HG02943 (cell line): ENCODE measurements at regions not wholly inside any gene's neighbourhood (a gene's known extent, or its start where the extent isn't known, plus 50 kb on each side); places are given as distances from the start of the nearest gene placed in this dataset.

Source experiments
- ATAC-seq: cut with Tn5 transposase; IDR thresholded peaks from one replicate; pipeline ENCODE4 v1.9.1; 2021; ENCODE audit warnings: mild to moderate bottlenecking, low read depth, moderate library complexity; ENCODE audit not compliant: unreplicated experiment

DNA sequence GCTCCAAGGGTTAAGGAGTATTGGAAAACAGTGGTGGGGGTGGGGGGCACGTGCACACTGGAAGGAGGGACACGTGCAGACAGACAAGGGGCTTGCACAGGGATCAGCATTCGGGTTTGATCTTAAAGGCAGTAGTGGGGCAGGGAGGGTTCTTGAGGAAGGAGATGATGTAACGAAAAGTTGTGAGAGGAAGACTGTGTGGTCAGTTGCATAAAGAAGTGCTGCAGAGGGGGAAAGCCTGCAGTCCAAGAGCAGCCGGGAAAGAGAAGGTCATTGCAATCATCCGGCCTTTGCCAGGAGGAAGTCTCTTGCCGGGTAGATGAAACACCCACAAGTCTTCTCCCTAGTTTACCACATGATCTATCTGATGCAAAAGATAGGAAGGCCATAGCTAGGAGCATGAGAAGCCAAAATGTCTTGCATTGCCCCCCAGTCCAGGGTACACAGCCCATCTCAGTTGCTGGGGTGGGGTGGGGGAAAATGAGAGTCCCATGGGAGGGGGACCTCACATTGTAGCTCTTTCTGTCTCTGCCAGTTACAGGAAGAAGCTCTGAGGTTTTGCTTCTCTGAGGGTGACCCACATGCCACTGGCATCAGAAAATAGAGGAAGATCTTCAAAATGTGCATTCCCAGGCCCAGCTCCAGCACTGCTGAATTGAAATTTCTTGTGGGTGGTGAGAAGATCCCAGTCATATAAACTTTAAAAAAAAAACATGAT lies 202.5 kb upstream of the RAB4A start:
- no peak for ATAC-seq

DNA sequence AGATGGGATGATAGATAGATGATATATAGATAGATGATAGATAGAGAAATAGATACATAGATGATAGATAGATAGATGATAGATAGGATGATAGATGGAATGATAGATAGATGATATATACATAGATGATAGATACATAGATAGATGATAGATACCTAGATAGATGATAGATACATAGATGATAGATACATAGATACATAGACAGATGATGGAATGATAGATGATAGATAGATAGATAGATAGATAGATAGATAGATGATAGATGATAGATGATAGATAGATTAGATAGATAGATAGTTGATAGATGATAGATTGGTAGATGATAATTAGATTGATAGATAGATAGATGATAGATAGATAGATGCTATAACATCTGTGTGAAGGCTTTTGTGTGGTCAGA lies 201.7 kb upstream of the RAB4A start:
- ATAC-seq, result no peak

DNA sequence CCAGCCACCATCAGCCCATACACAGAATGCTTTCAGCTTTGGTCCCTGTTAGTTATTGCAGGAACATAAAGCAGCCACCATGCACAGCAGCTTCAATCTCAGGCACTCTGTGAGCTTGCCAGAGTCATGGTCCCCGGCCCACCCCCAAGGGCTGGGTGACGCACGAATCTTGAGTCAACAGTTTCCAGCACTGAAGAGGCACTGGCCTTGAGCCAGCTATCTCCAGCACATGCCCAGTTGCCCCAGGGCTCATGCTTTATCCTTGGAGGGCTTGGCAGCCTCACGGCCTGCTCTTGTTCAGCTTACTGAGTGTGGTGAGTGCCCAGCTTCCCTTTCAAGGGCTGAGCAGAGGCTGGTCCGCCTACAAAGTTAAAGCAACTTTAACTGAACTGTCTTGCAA lies 200.7 kb upstream of the RAB4A start:
- no peak for ATAC-seq

DNA sequence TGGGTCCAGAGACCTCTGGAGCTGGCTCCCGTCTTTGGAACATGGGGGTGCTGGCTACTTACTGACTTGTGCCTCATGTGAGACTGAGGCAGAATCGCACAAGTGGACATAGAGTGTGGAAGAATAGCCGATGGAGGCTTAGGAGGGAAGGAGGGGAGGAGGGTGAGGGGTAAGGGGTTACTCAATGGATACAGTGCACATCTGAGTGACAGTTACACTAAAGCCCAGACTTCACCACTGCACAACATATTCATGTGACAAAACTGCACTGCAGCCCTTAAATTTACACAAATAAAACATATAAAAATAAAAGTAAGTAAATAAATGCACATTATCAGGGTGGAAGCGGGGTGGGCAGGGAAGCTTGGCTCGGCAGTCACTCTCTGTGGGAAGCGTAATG lies 197.7 kb upstream of the RAB4A start:
- no peak for ATAC-seq

DNA sequence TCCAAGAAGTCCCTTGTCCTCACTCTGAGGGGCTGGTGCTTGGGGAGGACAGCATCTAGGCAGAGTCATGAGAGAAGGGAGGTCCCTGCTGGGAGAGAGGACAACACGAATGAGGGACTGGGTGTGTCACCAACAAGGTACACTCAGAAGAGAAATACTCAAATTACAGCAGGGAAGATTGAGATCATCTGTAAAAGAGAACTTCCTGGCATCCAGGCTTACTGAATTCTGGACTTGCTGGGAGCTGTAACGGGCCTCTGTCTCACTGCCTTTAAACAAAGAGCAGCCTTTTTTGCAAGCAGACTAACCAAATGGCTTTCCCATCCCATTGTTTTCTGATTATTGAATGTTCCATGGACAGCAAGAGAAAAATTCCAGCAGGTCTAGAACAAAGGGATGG lies 195.7 kb upstream of the RAB4A start:
- ATAC-seq, result no peak

DNA sequence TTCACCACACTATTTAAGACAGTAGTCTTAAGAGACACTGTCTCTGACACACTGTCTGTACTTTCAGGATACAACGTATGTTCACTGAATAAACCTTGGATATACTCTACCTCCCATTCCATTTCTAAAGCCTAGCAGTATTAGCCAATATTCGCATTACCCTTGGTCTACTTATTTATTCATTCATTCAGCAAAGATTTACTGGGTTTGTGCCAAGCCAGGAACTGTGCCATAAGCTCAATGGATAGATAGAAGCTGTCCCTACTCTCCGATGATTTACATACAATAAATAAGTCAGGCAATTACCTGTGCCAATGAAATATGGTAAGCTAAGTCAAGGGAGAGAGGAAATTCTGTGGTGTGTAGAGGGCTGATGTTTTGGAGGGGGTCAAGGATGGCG lies 195.2 kb upstream of the RAB4A start:
- no peak for ATAC-seq

DNA sequence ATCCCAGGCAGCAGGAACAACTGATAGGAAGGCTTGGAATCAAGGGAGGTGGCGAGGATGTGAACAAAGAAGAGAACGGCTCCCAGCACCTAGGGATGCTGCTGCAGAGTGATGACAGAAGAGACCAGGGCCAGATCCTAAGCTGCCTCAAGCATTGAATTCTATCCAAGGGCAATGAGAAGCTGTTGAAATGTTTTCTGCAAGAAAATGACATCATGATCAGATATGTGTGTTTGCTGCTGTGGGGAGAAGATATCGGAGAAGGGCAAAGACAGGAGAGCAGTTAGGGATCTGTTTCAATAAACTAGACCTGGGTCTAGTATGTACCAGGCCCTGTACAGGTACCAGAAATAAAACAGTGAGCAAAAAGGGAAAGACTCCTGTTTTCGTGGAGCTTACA lies 194.7 kb upstream of the RAB4A start:
- ATAC-seq, result no peak

DNA sequence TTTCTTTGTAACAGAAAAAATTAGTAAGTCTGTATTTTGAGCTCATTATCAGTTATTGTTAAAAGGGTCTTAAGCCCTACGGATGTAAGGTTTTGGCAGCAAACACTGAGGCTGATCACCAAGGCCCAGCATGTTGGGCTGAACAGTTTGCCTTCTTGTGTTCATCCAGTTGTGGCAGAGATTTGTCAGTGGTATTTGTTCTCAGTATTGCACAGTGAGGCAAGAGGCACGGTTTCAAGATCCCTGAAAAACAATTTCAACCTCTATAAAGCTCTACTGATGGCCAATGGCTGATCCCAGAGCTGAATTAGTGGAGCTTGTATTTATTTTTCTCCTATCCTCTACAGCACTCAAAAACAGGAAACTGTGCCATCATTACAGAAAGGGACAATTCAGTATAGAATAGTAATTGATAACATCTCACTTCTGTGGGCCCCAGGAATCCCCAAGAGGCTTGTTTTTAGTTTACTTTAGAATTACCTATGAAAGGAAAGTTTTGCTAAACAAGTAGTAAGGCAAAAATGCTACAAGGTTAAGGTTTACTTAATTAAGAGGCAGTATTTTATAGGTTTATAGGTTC lies 191.8 kb upstream of the RAB4A start:
- no peak for ATAC-seq

DNA sequence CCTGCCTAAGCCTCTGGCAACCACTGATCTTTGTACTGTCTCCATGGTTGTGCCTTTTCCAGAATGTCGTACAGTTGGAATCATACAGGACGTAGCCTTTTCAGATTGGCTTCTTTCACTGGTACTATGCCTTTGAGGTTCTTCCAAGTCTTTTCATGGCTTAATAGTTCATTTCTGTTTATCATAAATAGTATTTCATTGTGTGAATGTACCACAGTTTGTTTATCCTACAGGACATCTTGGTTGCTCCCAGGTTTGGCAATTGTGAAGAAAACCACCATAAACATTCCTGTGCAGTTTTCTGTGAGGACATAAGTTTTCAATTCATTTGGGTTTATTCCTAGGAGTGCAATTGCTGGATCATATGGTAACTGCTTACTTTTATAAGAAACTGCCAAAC lies 190.6 kb upstream of the RAB4A start:
- ATAC-seq, result no peak

DNA sequence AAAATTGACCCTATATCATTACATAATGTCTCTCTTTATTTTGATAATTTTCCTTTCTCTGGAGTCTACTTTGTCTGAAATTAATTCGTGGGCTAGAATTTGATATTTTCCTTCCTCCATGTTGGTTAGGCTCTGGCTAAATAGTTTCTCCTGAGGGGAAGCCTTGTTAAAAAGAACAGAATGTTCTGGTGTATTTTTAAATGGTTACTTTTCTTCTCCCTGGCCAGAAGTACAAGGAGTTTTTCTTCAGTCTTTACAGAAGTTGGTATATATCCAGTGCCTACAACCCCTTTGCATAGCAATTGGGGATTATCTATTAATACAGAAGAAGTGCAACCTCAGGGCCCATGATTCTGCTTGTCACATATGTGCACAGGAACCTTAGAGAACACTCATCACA lies 185.6 kb upstream of the RAB4A start:
- no peak for ATAC-seq

DNA sequence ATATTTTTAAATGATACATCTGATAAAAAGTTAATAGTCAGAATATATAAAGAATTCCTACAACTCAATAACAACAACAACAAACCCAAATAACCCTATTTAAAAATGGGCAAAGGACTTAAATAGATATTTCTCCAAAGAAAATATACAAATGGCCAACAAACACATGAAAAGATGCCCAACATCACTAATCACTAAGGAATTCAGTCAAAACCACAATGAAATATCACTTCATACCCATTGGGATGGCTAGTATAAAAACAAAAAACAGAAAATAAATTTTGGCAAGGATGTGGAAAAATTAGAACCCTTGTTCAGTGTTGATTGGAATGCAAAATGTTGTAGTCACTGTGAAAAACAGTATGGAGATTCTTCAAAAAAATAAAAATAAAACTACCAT lies 184.8 kb upstream of the RAB4A start:
- ATAC-seq, result no peak

DNA sequence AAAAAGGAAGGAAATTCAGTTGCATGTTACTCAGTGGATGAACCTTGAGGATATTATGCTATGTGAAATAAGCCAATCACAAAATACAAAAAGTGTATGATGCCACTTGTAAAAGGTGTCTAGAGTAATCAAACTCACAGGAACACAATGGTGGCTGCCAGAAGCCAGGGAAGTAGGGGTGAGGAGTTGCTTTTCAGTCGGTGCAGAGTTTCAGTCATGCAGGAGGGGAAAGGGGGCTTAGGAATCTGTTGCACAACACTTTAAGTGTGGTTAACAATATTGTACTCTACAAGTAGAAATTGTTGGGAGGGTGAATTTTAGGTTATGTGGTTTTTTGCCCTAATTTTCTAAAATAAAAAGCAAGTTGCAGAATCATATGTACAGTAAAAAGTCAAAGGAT lies 184.2 kb upstream of the RAB4A start:
- ATAC-seq, result no peak

DNA sequence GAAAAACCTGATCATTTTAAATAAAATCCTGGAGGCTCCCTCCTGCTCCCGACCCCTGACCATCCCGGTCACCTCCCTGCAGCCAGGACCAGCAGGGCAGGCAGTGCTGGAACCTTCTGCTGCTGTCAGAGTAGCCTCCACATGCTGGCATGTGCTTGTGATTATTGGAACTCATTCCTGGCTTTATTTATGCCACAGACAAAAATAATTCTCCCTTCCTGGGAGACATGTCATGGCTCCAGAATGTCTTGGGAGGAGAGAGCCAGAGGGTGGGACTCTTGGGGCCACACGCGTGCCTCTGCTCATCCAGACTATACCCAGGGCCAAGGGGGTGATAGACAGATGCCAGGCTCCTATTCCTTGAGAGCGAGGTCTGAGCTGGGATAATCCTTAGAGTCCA lies 183.6 kb upstream of the RAB4A start:
- no peak for ATAC-seq

DNA sequence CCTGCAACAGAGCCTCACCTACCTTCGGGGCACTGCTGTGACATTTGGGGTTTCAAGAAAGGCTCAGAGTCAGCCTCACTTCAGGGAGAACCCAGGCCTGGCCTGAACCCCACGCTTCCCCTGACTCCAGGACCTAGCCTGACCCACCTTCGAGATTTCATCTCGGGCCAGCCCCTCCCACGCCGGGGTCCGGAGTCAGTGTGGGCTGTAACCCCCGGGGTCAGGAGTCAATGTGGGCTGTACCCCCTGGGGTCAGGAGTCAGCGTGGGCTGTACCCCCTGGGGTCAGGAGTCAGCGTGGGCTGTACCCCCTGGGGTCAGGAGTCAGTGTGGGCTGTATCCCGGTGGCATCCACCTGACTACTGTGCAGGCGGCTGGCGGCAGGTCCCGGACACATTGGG lies 183.0 kb upstream of the RAB4A start:
- no peak for ATAC-seq

DNA sequence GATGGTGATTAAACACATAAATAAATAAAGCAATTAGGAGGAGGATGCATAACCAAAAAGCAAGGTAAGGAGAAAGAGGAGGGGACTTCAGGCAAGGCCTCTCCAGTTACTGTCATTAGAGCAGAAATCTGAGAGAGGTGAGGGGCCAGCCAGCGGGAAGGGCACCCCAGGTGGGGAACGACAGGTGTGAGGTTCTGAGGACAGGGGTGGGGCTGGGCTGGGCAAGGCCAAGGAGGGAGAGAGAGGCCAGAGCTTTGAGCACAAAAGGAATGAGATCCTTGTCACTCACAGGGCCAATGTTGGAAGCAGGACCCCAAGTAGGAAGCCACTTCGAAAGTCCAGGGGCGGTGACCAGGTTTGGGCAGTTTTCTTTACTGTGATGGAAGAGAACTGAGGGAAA lies 182.2 kb upstream of the RAB4A start:
- no peak for ATAC-seq

DNA sequence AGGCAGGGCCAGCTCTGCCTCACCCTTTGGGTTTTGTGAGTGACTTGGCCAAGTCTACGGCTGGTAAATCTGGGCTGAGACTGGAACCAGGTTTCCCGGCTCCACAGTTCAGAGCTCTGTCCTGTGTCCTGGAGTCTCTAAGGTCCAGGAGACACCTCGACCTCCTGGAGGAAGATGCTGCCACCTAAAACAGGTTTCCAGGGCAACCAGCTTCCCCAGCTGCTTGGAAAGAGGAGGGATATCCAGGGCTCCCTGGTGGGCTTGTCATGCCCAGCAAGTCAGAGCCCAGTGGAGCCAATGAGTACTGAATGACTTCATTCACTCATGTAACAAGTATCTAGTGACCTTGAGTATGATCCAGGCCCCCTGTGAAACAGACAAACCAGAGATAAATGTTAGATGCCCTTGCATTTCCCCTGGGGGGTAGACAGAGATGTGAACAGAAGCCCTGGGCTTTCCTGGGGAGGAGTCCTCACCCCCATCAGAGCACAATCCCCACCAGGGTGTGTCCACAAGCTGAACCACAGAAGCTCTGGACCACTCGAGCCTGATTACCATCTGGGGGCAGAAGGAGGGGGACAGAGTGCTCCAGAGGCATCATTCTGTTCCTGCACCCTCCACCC lies 181.2 kb upstream of the RAB4A start:
- ATAC-seq, result no peak

DNA sequence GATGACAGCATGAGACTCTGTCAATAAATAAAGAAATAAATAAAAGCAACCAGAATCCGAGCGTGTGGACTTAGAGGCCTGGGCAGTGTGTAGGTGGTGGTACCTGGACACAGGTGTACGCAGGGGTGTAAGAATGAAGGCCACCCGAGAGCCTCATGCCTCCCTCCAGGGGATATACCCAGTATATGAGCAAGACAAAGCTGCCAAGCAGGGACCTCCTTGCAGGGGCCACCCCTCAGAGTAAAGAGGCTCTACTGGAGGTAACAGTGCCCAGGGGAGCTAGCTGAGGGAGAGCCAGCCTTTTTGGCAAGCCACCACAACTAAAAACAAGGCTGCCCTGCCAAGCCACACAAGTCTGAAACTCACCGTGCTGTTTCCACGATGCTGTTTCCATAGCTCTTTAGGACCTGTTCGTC lies 179.2 kb upstream of the RAB4A start:
- ATAC-seq, result no peak

DNA sequence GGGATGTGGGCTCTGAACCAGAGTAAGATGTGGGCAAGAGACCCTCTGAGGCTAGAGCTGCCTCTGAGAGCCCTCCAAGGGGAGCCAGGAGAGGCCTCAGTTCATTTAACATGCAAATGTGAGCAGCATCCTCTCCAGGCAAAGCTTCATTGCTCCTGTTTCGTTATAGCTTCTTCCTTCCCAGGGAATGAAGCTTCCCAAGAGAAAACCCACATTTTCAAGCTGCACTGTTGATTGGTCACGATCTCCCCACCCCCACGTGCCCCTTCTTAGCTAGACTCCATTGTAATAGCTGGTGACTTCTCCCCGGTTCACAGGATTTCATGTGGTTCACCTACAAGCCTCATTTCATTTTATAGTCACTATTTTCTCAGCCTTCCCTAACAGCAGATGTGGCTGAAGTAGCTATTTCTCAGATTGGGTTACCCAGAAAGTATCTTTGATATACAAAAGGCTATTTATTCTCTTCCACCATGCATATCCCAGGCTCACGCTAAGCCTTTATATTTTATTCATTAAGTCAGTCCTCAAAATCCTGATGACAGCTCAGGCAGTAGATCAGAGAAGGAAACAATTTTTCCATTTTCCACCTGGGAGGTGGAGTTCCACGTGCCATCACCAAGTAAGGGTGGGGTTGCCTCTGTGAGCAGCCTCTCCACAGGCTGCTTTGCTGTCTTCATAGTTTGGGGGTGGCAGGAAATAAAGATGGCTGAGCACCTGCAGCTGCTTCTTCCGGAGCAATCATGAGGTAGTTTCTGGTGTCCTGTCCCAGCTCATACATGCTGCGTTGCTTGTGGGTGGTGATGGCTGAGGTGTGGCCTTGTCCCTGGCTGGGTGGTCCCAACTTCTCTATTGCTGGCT lies 178.3 kb upstream of the RAB4A start:
- no peak for ATAC-seq

DNA sequence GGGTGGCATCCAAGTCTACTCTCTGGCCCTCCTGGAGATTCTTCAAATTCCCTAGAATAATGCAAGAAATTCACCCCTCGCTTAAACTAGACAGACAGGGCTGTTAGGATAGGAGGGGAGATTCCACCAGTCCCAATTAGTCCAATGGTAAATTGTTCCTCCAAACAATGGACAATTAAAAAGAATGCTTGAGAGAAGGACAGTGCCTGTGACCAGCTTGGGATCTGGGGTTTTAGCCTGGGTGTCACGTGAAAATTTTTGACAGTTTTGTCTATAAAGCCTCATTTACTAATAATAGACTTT lies 177.7 kb upstream of the RAB4A start:
- ATAC-seq, result no peak

DNA sequence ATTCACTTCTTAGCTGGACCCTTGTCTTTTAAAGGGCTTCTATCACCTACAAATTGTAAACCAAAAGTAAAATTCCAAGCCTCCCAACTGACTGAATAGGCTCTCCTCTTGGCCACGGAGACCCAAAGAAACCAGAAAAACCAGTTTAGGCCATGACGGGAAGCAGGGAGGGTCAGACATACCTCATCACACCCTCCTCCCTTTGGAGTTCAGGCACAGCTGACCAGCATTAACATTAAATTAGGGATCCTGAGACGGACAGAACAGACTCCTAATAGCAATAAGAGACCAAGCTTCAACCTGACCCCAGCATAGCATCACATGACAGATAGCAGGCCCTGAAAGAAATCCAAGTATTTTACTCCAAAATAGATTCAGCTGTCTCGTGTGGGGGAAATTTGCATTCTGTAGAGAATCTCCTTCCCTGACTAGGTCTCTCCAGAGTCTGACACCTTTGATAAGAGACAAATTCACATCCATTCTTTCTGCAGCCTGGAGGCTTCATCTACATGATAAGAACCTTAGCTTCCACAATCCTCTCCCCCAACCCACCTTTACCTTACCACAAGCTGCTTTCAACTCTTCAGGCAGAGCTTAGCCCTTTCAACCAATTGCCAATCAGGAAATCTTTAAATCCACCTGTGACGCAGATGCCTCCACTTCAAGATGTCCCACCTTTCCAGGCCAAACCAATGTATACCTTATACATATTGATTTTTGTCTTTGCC lies 177.1 kb upstream of the RAB4A start:
- ATAC-seq, result no peak
